Right lobe of liver (tissue), 6 donors: ENCODE measurements at regions not wholly inside any gene's neighbourhood (a gene's known extent, or its start where the extent isn't known, plus 50 kb on each side); places are given as distances from the start of the nearest gene placed in this dataset.

Experiments used
- ATAC-seq, 4 donors: fragments of 200-7000 bp; cut with Tn5 transposase; one replicate each; pipeline ENCODE4 v1.9.1; 2020; ENCODE audit warnings: mild to moderate bottlenecking in 4 of 4, moderate library complexity in 4 of 4
- DNase-seq, 3 donors: peaks; one replicate each; pipeline ENCODE4 v3.0.0-alpha.2; 2020
- H3K27ac ChIP-seq, 3 donors: fragments of 200-600 bp; one replicate each; pipeline ENCODE4 v1.8.0; 2022
- H3K27me3 ChIP-seq, 2 donors: fragments of 200-600 bp; one replicate each; pipeline ENCODE4 v1.8.0; 2022
- H3K36me3 ChIP-seq, 4 donors: fragments of 200-600 bp; sonication (generic) in 1 of 4; one replicate each; pipeline versions ENCODE4 v1.5.1 to v1.8.0; 2017 to 2022; ENCODE audit warnings: control low read depth in 1 of 4
- H3K4me1 ChIP-seq, 4 donors: fragments of 200-600 bp; sonication (generic) in 1 of 4; one replicate each; pipeline versions ENCODE4 v1.5.1 to v1.8.0; 2017 to 2022; ENCODE audit warnings: control low read depth in 1 of 4
- H3K4me3 ChIP-seq, 3 donors: fragments of 200-600 bp; one replicate each; pipeline ENCODE4 v1.8.0; 2022
- H3K9me3 ChIP-seq, 4 donors: fragments of 200-600 bp; sonication (generic) in 1 of 4; one replicate each; pipeline versions ENCODE4 v1.5.1 to v1.8.0; 2017 to 2022; ENCODE audit warnings: control low read depth in 1 of 4
- POLR2A ChIP-seq: fragments of 450-650 bp; IDR thresholded peaks from one replicate; pipeline ENCODE4 v1.6.1; 2017; ENCODE audit warnings: antibody characterized with exemption, mild to moderate bottlenecking
- WGBS: methylation state at CpG from one replicate; pipeline ENCODE4 v1.1.6; 2018; ENCODE audit warnings: low coverage, low lambda C conversion rate; ENCODE audit not compliant: insufficient coverage; ENCODE audit errors: missing lambda C conversion rate; 5-methylcytosine and 5-hydroxymethylcytosine counted together
- intact Hi-C, 2 donors: fragments of 100-400 bp; cut with DNase I; formaldehyde crosslinking; loops; one replicate each; pipeline versions ENCODE4 v1.11.2 to v1.14.1; 2022
- TF ChIP-seq, protein P1 (sequence below), 4 donors: fragments of 200-600 bp in 3 of 4; fragments of 450-650 bp in 1 of 4; IDR thresholded peaks; one replicate each; pipeline versions ENCODE4 v1.5.1 to v1.8.0; 2016 to 2022; ENCODE audit warnings: antibody characterized with exemption in 4 of 4, mild to moderate bottlenecking in 2 of 4
- donor health status: DM: no; HTN: yes; CAD: no.
- donor health status: DM: no; HTN: no; CAD: no.
- donor health status: DM: no; HTN: no; CAD: no.
- donor health status: DM: no; HTN: yes; CAD: no.
- donor health status: DM: no; HTN: yes; CAD: no.

DNA sequence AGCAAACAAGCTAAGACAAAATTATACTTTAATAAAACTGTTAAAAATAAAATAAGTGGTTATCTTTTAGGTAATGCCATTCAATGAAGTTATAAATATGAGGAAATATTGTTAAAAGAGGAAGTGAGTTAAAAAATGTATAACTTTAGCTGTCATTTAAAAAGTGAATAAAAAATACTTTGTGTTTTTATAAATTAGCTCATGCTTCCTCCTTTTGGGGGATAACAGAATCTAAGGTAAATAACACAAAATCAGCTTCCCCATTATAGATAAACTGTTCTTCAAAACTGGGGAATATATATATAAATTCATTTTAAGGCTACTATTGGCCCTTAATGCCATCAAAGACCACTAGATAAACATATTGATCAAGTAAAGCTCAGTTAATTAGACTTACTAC lies 113.7 kb upstream of the AADACL2 start:
- DNase-seq (no peak), ATAC-seq (no peak)
- Histone ChIP-seq H3K4me3 (no peak overlapping the region), H3K27me3 (no peaks in the 10 kb centered on the region), H3K4me1 (no peaks in the 10 kb centered on the region), H3K36me3 (no peaks in the 10 kb centered on the region), H3K27ac (no peak overlapping the region), H3K9me3 (no peaks in the 10 kb centered on the region)
- TF ChIP-seq, protein P1, sequence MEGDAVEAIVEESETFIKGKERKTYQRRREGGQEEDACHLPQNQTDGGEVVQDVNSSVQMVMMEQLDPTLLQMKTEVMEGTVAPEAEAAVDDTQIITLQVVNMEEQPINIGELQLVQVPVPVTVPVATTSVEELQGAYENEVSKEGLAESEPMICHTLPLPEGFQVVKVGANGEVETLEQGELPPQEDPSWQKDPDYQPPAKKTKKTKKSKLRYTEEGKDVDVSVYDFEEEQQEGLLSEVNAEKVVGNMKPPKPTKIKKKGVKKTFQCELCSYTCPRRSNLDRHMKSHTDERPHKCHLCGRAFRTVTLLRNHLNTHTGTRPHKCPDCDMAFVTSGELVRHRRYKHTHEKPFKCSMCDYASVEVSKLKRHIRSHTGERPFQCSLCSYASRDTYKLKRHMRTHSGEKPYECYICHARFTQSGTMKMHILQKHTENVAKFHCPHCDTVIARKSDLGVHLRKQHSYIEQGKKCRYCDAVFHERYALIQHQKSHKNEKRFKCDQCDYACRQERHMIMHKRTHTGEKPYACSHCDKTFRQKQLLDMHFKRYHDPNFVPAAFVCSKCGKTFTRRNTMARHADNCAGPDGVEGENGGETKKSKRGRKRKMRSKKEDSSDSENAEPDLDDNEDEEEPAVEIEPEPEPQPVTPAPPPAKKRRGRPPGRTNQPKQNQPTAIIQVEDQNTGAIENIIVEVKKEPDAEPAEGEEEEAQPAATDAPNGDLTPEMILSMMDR (IDR thresholded peaks at IDR 0.05), result no peak
- no peak for TF ChIP-seq POLR2A
- intact Hi-C loops, result no loop called here

- no peaks in the 10 kb centered on the region for H3K27me3 ChIP-seq
- DNase-seq (no peak), ATAC-seq (no peak)
- no peak overlapping the region for H3K27ac ChIP-seq
- intact Hi-C loops, result no loop called here
- TF ChIP-seq, protein P1 (IDR thresholded peaks at IDR 0.05), result no peak
- 66% methylated on average over 4 of the region's 4 CpGs for WGBS
- H3K4me1 ChIP-seq, result no peaks in the 10 kb centered on the region
- no peak overlapping the region for H3K4me3 ChIP-seq
- H3K36me3 ChIP-seq, result no peaks in the 10 kb centered on the region
- no peaks in the 10 kb centered on the region for H3K9me3 ChIP-seq
These were observed 118.3 kb upstream of the AADACL2 start for GRCh38 chr3:151615464-151615863.

DNA sequence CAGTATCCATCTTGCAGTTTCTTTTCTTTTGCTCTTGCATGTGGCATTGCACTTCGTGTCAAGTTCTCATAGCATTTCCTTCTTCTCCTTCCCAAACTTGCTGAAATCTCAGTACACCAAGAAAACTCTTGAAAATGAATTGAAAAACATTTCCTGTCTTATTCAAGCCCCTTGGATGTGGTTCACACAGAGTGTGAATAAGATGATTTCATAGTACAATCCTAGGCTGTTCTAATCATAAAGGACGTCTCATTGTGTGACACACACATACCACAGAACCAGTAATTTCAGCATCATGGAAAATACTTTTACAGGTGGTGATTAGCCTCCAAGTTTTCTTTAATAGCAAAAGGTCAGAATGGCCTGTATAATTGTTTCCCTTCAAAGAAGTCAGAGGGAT lies 121.6 kb upstream of the AADACL2 start:
- no peak overlapping the region for H3K4me3 ChIP-seq
- H3K27ac ChIP-seq, result no peak overlapping the region
- H3K27me3 ChIP-seq, result no peaks in the 10 kb centered on the region
- TF ChIP-seq POLR2A, result no peak
- TF ChIP-seq, protein P1 (IDR thresholded peaks at IDR 0.05), result no peak
- 41% methylated on average over 2 of the region's 2 CpGs for WGBS
- no peaks in the 10 kb centered on the region for H3K4me1 ChIP-seq
- intact Hi-C loops, result no loop called here
- H3K36me3 ChIP-seq, result no peaks in the 10 kb centered on the region
- no peaks in the 10 kb centered on the region for H3K9me3 ChIP-seq
- ATAC-seq, result no peak
- no peak for DNase-seq

DNA sequence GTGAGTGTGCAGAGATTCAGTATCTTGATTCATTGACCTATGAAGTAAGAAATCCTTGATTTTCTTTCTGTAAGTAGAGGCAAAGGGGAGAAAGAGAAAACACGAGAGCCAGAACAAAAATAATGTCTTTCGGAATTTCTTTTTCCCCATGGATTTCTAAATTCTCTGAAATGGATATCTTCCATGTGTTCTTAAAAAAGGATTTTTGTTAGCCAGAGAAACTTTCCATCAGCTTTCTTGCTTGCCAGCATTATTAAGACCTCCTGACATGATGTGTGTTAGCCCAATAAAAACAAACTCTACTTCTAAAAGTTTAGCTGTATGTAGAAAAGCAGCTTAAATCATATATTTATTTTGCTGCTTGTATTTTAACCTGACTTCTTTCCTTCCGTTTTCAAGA lies 122.3 kb upstream of the AADACL2 start:
- intact Hi-C loops, result no loop called here
- no peak for DNase-seq

DNA sequence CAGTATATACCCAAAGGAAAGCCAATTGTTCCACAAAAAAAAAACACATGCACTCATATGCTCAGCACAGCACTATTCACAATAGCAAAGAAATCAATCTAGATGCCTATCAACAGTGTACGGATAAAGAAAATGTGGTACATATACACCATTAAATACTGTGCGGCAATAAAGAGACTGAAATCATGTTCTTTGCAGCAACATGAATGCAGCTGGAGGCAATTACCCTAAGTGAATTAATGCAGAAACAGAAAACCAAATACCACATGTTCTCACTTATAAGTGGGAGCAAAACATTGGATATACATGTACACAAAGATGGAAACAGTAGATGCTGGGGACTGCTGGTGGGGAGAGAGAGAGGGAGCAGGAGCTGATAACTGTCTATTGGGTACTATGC lies 124.2 kb upstream of the AADACL2 start:
- no peaks in the 10 kb centered on the region for H3K27me3 ChIP-seq
- WGBS, result 83% methylated on average over 2 of the region's 2 CpGs
- no peak for ATAC-seq

More for the DNA sequence above, 122.3 kb upstream of the AADACL2 start:
- no peak for ATAC-seq
- Histone ChIP-seq H3K9me3 (no peaks in the 10 kb centered on the region), H3K4me3 (no peak overlapping the region), H3K27ac (no peak overlapping the region), H3K27me3 (no peaks in the 10 kb centered on the region), H3K36me3 (no peaks in the 10 kb centered on the region), H3K4me1 (no peaks in the 10 kb centered on the region)
- TF ChIP-seq, protein P1 (IDR thresholded peaks at IDR 0.05), result no peak
- no peak for TF ChIP-seq POLR2A
- WGBS, result 69% methylated on average over 3 of the region's 3 CpGs

More for the DNA sequence above, 124.2 kb upstream of the AADACL2 start:
- intact Hi-C loops, result no loop called here
- DNase-seq, result no peak
- Histone ChIP-seq H3K27ac (no peak overlapping the region), H3K4me3 (no peak overlapping the region), H3K4me1 (no peaks in the 10 kb centered on the region), H3K36me3 (no peaks in the 10 kb centered on the region), H3K9me3 (no peaks in the 10 kb centered on the region)
- TF ChIP-seq, protein P1 (IDR thresholded peaks at IDR 0.05), result no peak
- TF ChIP-seq POLR2A, result no peak
